A673 (cell line): ENCODE measurements at regions not wholly inside any gene's neighbourhood (a gene's known extent, or its start where the extent isn't known, plus 50 kb on each side); places are given as distances from the start of the nearest gene placed in this dataset.

Experiments
- BruUV-seq: library from RNA; stranded (reverse); fragments of 400-500 nt; replicated peaks from 2 replicates; lab custom pipeline; 2021; lab: Mats Ljungman, UMichigan
- CTCF ChIA-PET: fragments of 300-600 bp; sonication (Branson Sonifier 250); formaldehyde crosslinking; loops from one replicate; lab custom pipeline; 2022; ENCODE audit warnings: antibody characterized with exemption; lab: Charles Lee
- POLR2A ChIA-PET: fragments of 300-600 bp; sonication (Branson Sonifier 250); formaldehyde crosslinking; loops from one replicate; lab custom pipeline; 2022; ENCODE audit warnings: antibody characterized with exemption; ENCODE audit not compliant: low non-redundant PET; lab: Charles Lee
- DNase-seq: peaks from one replicate; pipeline ENCODE4 v3.0.0-alpha.2; 2015; ENCODE audit warnings: low spot score
- H3K27ac ChIP-seq: fragments of 200-600 bp; sonication (generic); 2 replicates; pipeline ENCODE4 v1.5.1; 2016; ENCODE audit warnings: mixed run types, low read depth, mild to moderate bottlenecking, mixed read lengths, antibody characterized with exemption, low read length; ENCODE audit not compliant: poor library complexity, severe bottlenecking
- H3K27me3 ChIP-seq: fragments of 200-600 bp; sonication (generic); replicated peaks from 2 replicates; pipeline ENCODE4 v1.6.1; 2017; ENCODE audit warnings: mixed run types, low read depth, mild to moderate bottlenecking, mixed read lengths, antibody characterized with exemption, low read length; ENCODE audit not compliant: insufficient read depth, poor library complexity
- H3K36me3 ChIP-seq: fragments of 200-600 bp; sonication (generic); 2 replicates; pipeline ENCODE4 v1.6.1; 2016; ENCODE audit warnings: mixed run types, mild to moderate bottlenecking, mixed read lengths, antibody characterized with exemption, low read length; ENCODE audit not compliant: insufficient read depth, poor library complexity, severe bottlenecking
- H3K4me1 ChIP-seq: fragments of 200-600 bp; sonication (generic); 2 replicates; pipeline ENCODE4 v1.6.1; 2017; ENCODE audit warnings: mixed run types, mild to moderate bottlenecking, mixed read lengths, antibody characterized with exemption, low read length; ENCODE audit not compliant: insufficient read depth, poor library complexity, severe bottlenecking
- H3K4me3 ChIP-seq: fragments of 200-600 bp; sonication (generic); 2 replicates; pipeline ENCODE4 v1.5.1; 2016; ENCODE audit warnings: low read depth, mixed run types, mild to moderate bottlenecking, mixed read lengths, low read length; ENCODE audit not compliant: poor library complexity, severe bottlenecking
- H3K9me3 ChIP-seq: fragments of 200-600 bp; sonication (generic); 2 replicates; pipeline ENCODE4 v1.6.1; 2016; ENCODE audit warnings: mixed run types, low read depth, mild to moderate bottlenecking, mixed read lengths, antibody characterized with exemption, low read length; ENCODE audit not compliant: poor library complexity, severe bottlenecking
- CTCF ChIP-seq: fragments of 300-800, 200-600 bp; sonication (generic); conservative IDR thresholded peaks from 2 replicates; pipeline ENCODE4 v1.5.1; 2017; ENCODE audit warnings: low read depth, mild to moderate bottlenecking, antibody characterized with exemption, low read length, moderate library complexity, mixed read lengths
- EZH2 ChIP-seq: fragments of 200-600 bp; sonication (generic); IDR thresholded peaks from 2 replicates; pipeline ENCODE4 v1.6.1; 2017; ENCODE audit warnings: borderline replicate concordance, low read depth, mild to moderate bottlenecking, mixed read lengths, antibody characterized with exemption, low read length; ENCODE audit not compliant: poor library complexity, severe bottlenecking
- intact Hi-C: fragments of 100-400 bp; cut with micrococcal nuclease; formaldehyde crosslinking; loops from one replicate; pipeline ENCODE4 v1.10.0; 2022; ENCODE audit not compliant: unreplicated experiment

- Histone ChIP-seq H3K4me3 (no peak overlapping the region), H3K9me3 (no peaks in the 10 kb centered on the region), H3K27me3 (no peaks in the 10 kb centered on the region), H3K36me3 (no peaks in the 10 kb centered on the region), H3K4me1 (no peaks in the 10 kb centered on the region), H3K27ac (no peak overlapping the region)
- CTCF ChIA-PET = no interaction called here
- no peak for DNase-seq
- POLR2A ChIA-PET = no interaction called here
- TF ChIP-seq EZH2 (no peak), CTCF (no peak)
- BruUV-seq = no TSS peak
- intact Hi-C loops = no loop called here
Measured at GRCh38 chr10:84039957-84040356, 99.4 kb upstream of the GHITM start.

GRCh38 chr10:84047258-84048010 is 91.9 kb upstream of the GHITM start:
- H3K36me3 ChIP-seq = no peaks in the 10 kb centered on the region
- ChIA-PET CTCF (no interaction called here), POLR2A (no interaction called here)
- intact Hi-C loops = no loop called here
- no peak overlapping the region for H3K4me3 ChIP-seq
- H3K9me3 ChIP-seq = no peaks in the 10 kb centered on the region
- TF ChIP-seq CTCF (no peak), EZH2 (no peak)
- H3K27ac ChIP-seq = no peak overlapping the region
- no peak for DNase-seq
- H3K27me3 ChIP-seq = peaks cover 6% of the 10 kb centered on the region
- no TSS peak for BruUV-seq
- no peaks in the 10 kb centered on the region for H3K4me1 ChIP-seq

- intact Hi-C loops = no loop called here
- TF ChIP-seq EZH2 (no peak), CTCF (no peak)
- no TSS peak for BruUV-seq
- Histone ChIP-seq H3K4me1 (no peaks in the 10 kb centered on the region), H3K27me3 (peaks cover 6% of the 10 kb centered on the region), H3K4me3 (no peak overlapping the region), H3K36me3 (no peaks in the 10 kb centered on the region), H3K27ac (no peak overlapping the region), H3K9me3 (no peaks in the 10 kb centered on the region)
- no peak for DNase-seq
- CTCF ChIA-PET = interaction anchor here (0.6 kb wide), 1 partner anchor 23 kb away, joined by 5 read pairs; no protein-coding TSS in a partner anchor
- POLR2A ChIA-PET = no interaction called here
Measured at GRCh38 chr10:84049645-84050011, 89.7 kb upstream of the GHITM start.
